K562 (cell line): ENCODE measurements at regions not wholly inside any gene's neighbourhood (a gene's known extent, or its start where the extent isn't known, plus 50 kb on each side); places are given as distances from the start of the nearest gene placed in this dataset.

Experiments
- ATAC-seq: fragments of 200-7000 bp; cut with Tn5 transposase; 3 replicates; pipeline ENCODE4 v1.9.1; 2020; ENCODE audit warnings: moderate library complexity
- BruUV-seq: library from RNA; stranded (reverse); fragments of 400-500 nt; replicated peaks from 2 replicates; lab custom pipeline; 2021; lab: Mats Ljungman, UMichigan
- CTCF ChIA-PET: fragments of 300-600 bp; formaldehyde crosslinking; extraction: SDS; loops from one replicate; lab custom pipeline; 2021; ENCODE audit warnings: low intra/inter-chr PET ratio; lab: Yijun Ruan, JAX
- POLR2A ChIA-PET: fragments of 300-600, 350-650 bp; sonication (Branson Sonifier 250); formaldehyde crosslinking; extraction: SDS; loops from one replicate; lab custom pipeline; 2021; ENCODE audit warnings: antibody characterized with exemption, inconsistent platforms; lab: Yijun Ruan, JAX
- DNase-seq, 4 experiments: peaks; one replicate each; pipeline versions ENCODE4 v3.0.0 to v3.0.0-alpha.2; 2011 to 2018; ENCODE audit warnings: low spot score in 3 of 4, mixed read lengths in 3 of 4; ENCODE audit errors: extremely low read depth in 1 of 4
- FAIRE-seq: peaks from 2 replicates; lab custom pipeline; 2011; peaks lifted over from hg19 to GRCh38; lab: Jason Lieb, UNC
- H2AFZ ChIP-seq: 2 replicates; pipeline ENCODE4 v1.6.0; 2011; ENCODE audit warnings: low read depth, low read length, control low read depth, inconsistent platforms
- H3K27ac ChIP-seq: fragments of 200-600 bp; 3 replicates; pipeline ENCODE4 v1.8.0; 2011; ENCODE audit warnings: low read depth, mild to moderate bottlenecking, control low read depth, inconsistent platforms, low read length, moderate library complexity, mixed read lengths; ENCODE audit errors: extremely low read depth
- H3K27me3 ChIP-seq, 2 experiments: fragments of 300-600 bp in 1 of 2; 2 replicates in 1 of 2; 3 replicates in 1 of 2; pipeline versions ENCODE4 v1.6.0 to v1.8.0; 2011; ENCODE audit warnings: inconsistent platforms in 2 of 2, low read length in 2 of 2, mild to moderate bottlenecking in 1 of 2, mixed read lengths in 1 of 2, moderate library complexity in 1 of 2; ENCODE audit not compliant: control insufficient read depth in 2 of 2, insufficient read depth in 2 of 2
- H3K36me3 ChIP-seq: fragments of 300-600 bp; 3 replicates; pipeline ENCODE4 v1.8.0; 2011; ENCODE audit warnings: mild to moderate bottlenecking, low read length, inconsistent platforms; ENCODE audit not compliant: control insufficient read depth, insufficient read depth
- H3K4me1 ChIP-seq, 2 experiments: fragments of 200-600 bp in 1 of 2; replicated peaks in 1 of 2; 2 replicates in 1 of 2; 3 replicates in 1 of 2; pipeline versions ENCODE4 v1.5.1 to v1.8.0; 2011; ENCODE audit warnings: inconsistent platforms in 2 of 2, low read length in 2 of 2, mild to moderate bottlenecking in 1 of 2, mixed read lengths in 1 of 2, moderate library complexity in 1 of 2; ENCODE audit not compliant: control insufficient read depth in 2 of 2, insufficient read depth in 2 of 2
- H3K4me2 ChIP-seq: 2 replicates; pipeline ENCODE4 v1.6.1; 2011; ENCODE audit warnings: low read length, control low read depth, inconsistent platforms, mixed read lengths; ENCODE audit not compliant: insufficient read depth
- H3K4me3 ChIP-seq: fragments of 200-600 bp; sonication (generic), shearing (Covaris generic); 2 replicates; pipeline ENCODE4 v1.5.1; 2016; ENCODE audit warnings: control low read depth, inconsistent platforms
- H3K79me2 ChIP-seq: fragments of 200-600 bp; 3 replicates; pipeline ENCODE4 v1.8.0; 2011; ENCODE audit warnings: low read length, inconsistent platforms; ENCODE audit not compliant: control insufficient read depth, insufficient read depth
- H3K9ac ChIP-seq, 2 experiments: 2 replicates each; pipeline versions ENCODE4 v1.6.0 to v1.6.1; 2011; ENCODE audit warnings: low read depth in 2 of 2, low read length in 2 of 2, control low read depth in 1 of 2, inconsistent platforms in 1 of 2, mild to moderate bottlenecking in 1 of 2, mixed read lengths in 1 of 2; ENCODE audit not compliant: insufficient read depth in 1 of 2
- H3K9me1 ChIP-seq: one replicate; pipeline ENCODE4 v1.6.0; 2011; ENCODE audit warnings: inconsistent platforms, mild to moderate bottlenecking, low read length, moderate library complexity; ENCODE audit not compliant: control insufficient read depth, insufficient read depth
- H3K9me3 ChIP-seq: replicated peaks from 2 replicates; pipeline ENCODE4 v1.5.1; 2011; ENCODE audit warnings: low read depth, low read length, inconsistent platforms; ENCODE audit not compliant: control insufficient read depth, insufficient read depth
- H4K20me1 ChIP-seq: replicated peaks from 2 replicates; pipeline ENCODE4 v1.6.1; 2011; ENCODE audit warnings: low read length, inconsistent platforms, mixed read lengths; ENCODE audit not compliant: control insufficient read depth, insufficient read depth
- CHCHD3 ChIP-seq: fragments of 250-450 bp; sonication (Bioruptor Pico); IDR thresholded peaks from 2 replicates; pipeline ENCODE4 v2.1.2; 2022; ENCODE audit warnings: mild to moderate bottlenecking
- E2F5 ChIP-seq: sonication (generic); formaldehyde crosslinking; IDR thresholded peaks from 2 replicates; pipeline ENCODE4 v1.8.0; 2022; ENCODE audit warnings: mild to moderate bottlenecking, missing genetic modification reagents
- GATAD2A ChIP-seq: fragments of 450-650 bp; IDR thresholded peaks from 2 replicates; pipeline ENCODE4 v1.6.1; 2017
- HINFP ChIP-seq: fragments of 450-650 bp; conservative IDR thresholded peaks from 2 replicates; pipeline ENCODE4 v1.6.1; 2016; ENCODE audit warnings: missing genetic modification characterization, low read depth, mild to moderate bottlenecking, control low read depth, missing compliant biosample characterization
- RBM39 ChIP-seq: fragments of 200-400 bp; formaldehyde crosslinking; optimal IDR thresholded peaks from 2 replicates; pipeline ENCODE3; 2018; ENCODE audit warnings: low read depth, low read length
- SP2 ChIP-seq: IDR thresholded peaks from 2 replicates; pipeline ENCODE4 v1.6.1; 2011; ENCODE audit warnings: mild to moderate bottlenecking, low read depth, low read length, moderate library complexity; ENCODE audit not compliant: poor library complexity, severe bottlenecking; ENCODE audit errors: extremely low read depth
- SRSF1 ChIP-seq: fragments of 200-400 bp; formaldehyde crosslinking; IDR thresholded peaks from 2 replicates; pipeline ENCODE4 v1.6.1; 2017; ENCODE audit warnings: mild to moderate bottlenecking, low read depth, low read length, moderate library complexity
- STAT6 ChIP-seq: sonication (generic); formaldehyde crosslinking; IDR thresholded peaks from 2 replicates; pipeline ENCODE4 v1.8.1; 2023; ENCODE audit warnings: mild to moderate bottlenecking, missing genetic modification reagents
- TEAD4 ChIP-seq, 2 experiments: sonication (generic) in 1 of 2; formaldehyde crosslinking in 1 of 2; IDR thresholded peaks; 2 replicates each; pipeline versions ENCODE4 v1.6.1 to v1.8.0; 2012 to 2022; ENCODE audit warnings: borderline replicate concordance in 1 of 2, inconsistent platforms in 1 of 2, low read length in 1 of 2, mild to moderate bottlenecking in 1 of 2, missing genetic modification reagents in 1 of 2
- TRIM28 ChIP-seq: fragments of 450-650 bp; IDR thresholded peaks from 2 replicates; pipeline ENCODE4 v1.6.1; 2017
- ZNF140 ChIP-seq: fragments of 250-450 bp; sonication (Bioruptor Pico); IDR thresholded peaks from 2 replicates; pipeline ENCODE4 v1.8.0; 2021; ENCODE audit warnings: moderate library complexity, mild to moderate bottlenecking, inconsistent platforms
- ZNF41 ChIP-seq: fragments of 250-450 bp; sonication (Bioruptor Pico); conservative IDR thresholded peaks from 2 replicates; pipeline ENCODE4 v1.4.0; 2020; ENCODE audit warnings: mild to moderate bottlenecking
- WGBS: fragments of 100-300 bp; shearing (Covaris generic); methylation state at CpG from one replicate; pipeline ENCODE4 v1.1.6; 2016; ENCODE audit warnings: low coverage, mixed read lengths; ENCODE audit not compliant: insufficient coverage; ENCODE audit errors: missing lambda C conversion rate; 5-methylcytosine and 5-hydroxymethylcytosine counted together
- in situ Hi-C: fragments of 300-500 bp; cut with MboI; formaldehyde crosslinking; loops from 4 replicates; pipeline ENCODE4 v1.15.0; 2018; ENCODE audit warnings: inconsistent platforms, mixed read lengths
- intact Hi-C: fragments of 100-400 bp; cut with micrococcal nuclease; formaldehyde crosslinking; loops from 2 replicates; pipeline ENCODE4 v1.14.2; 2022

GRCh38 chr4:22574880-22575279 is 59.0 kb upstream of the ADGRA3 start:
- ChIA-PET CTCF (no interaction called here), POLR2A (no interaction called here)
- H3K4me2 ChIP-seq, result no peak overlapping the region
- FAIRE-seq (no peak), DNase-seq (no peak), ATAC-seq (no peak)
- WGBS, result 0% methylated on average over 1 of the region's 1 CpG
- H3K27me3 ChIP-seq, result no peaks in the 10 kb centered on the region
- no peaks in the 10 kb centered on the region for H3K9me1 ChIP-seq
- TF ChIP-seq SP2 (no peak), ZNF41 (CRISPR knock-in tag) (no peak), TRIM28 (no peak), GATAD2A (no peak), HINFP (tag) (no peak), ZNF140 (no peak), STAT6 (CRISPR knock-in tag) (no peak), TEAD4 (IDR thresholded peaks at IDR 0.05; ENCODE audit: low read length) (no peak), TEAD4 (CRISPR knock-in tag; IDR thresholded peaks at IDR 0.05; ENCODE audit: borderline replicate concordance) (no peak), RBM39 (no peak), SRSF1 (no peak), E2F5 (CRISPR knock-in tag) (no peak), CHCHD3 (CRISPR knock-in tag) (no peak)
- no TSS peak for BruUV-seq
- no peak overlapping the region for H3K27ac ChIP-seq
- in situ Hi-C loops (no loop called here), intact Hi-C loops (no loop called here)
- H3K9me3 ChIP-seq, result no peaks in the 10 kb centered on the region
- H2AFZ ChIP-seq, result no peak overlapping the region
- H4K20me1 ChIP-seq, result no peaks in the 10 kb centered on the region
- H3K4me3 ChIP-seq, result no peak overlapping the region
- H3K9ac ChIP-seq, result no peak overlapping the region
- H3K4me1 ChIP-seq, result no peaks in the 10 kb centered on the region
- no peaks in the 10 kb centered on the region for H3K79me2 ChIP-seq
- H3K36me3 ChIP-seq, result no peaks in the 10 kb centered on the region
